Esophagus muscularis mucosa (tissue), 3 donors: ENCODE measurements at regions not wholly inside any gene's neighbourhood (a gene's known extent, or its start where the extent isn't known, plus 50 kb on each side); places are given as distances from the start of the nearest gene placed in this dataset.

ENCODE experiments used
- POLR2A ChIP-seq: fragments of 450-650 bp; IDR thresholded peaks from one replicate; pipeline ENCODE4 v1.6.1; 2017; ENCODE audit warnings: antibody characterized with exemption, moderate library complexity, mild to moderate bottlenecking, low read depth
- TF ChIP-seq, protein P1 (sequence below), 3 experiments: fragments of 200-600 bp in 2 of 3; fragments of 450-650 bp in 1 of 3; sonication (generic) in 2 of 3; IDR thresholded peaks; one replicate each; pipeline ENCODE4 v1.5.1; 2017 to 2019; ENCODE audit warnings: antibody characterized with exemption in 3 of 3, mild to moderate bottlenecking in 2 of 3, moderate library complexity in 1 of 3

DNA sequence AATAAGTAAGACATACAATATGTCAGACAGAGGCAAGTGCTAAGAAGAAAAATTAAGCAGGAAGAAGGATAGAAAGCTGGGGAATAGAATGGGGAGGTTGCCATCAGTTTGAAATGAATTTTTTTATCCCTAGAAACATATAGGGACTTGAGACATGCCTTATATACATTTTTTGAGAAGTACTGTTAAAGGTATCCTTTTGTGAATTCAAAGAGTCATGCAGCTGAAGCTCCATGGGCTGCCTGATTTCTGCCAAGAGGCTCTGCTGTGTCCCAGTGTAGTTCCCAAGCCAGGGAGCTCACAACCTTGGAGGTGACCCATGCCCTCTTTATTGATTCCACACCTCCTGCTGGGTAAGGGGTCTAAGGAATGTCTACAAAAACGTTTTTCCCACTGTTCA, 564.6 kb upstream of the DIPK2B start:
- TF ChIP-seq, protein P1, sequence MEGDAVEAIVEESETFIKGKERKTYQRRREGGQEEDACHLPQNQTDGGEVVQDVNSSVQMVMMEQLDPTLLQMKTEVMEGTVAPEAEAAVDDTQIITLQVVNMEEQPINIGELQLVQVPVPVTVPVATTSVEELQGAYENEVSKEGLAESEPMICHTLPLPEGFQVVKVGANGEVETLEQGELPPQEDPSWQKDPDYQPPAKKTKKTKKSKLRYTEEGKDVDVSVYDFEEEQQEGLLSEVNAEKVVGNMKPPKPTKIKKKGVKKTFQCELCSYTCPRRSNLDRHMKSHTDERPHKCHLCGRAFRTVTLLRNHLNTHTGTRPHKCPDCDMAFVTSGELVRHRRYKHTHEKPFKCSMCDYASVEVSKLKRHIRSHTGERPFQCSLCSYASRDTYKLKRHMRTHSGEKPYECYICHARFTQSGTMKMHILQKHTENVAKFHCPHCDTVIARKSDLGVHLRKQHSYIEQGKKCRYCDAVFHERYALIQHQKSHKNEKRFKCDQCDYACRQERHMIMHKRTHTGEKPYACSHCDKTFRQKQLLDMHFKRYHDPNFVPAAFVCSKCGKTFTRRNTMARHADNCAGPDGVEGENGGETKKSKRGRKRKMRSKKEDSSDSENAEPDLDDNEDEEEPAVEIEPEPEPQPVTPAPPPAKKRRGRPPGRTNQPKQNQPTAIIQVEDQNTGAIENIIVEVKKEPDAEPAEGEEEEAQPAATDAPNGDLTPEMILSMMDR (IDR thresholded peaks at IDR 0.05) = no peak
- TF ChIP-seq POLR2A = no peak
